Amygdala (tissue), 56 donors: ENCODE measurements at regions not wholly inside any gene's neighbourhood (a gene's known extent, or its start where the extent isn't known, plus 50 kb on each side); places are given as distances from the start of the nearest gene placed in this dataset.

Source experiments
- DNase-seq, 56 donors: peaks; one replicate each; lab custom pipeline; 2025; lab: John Stamatoyannopoulos, UW

DNA sequence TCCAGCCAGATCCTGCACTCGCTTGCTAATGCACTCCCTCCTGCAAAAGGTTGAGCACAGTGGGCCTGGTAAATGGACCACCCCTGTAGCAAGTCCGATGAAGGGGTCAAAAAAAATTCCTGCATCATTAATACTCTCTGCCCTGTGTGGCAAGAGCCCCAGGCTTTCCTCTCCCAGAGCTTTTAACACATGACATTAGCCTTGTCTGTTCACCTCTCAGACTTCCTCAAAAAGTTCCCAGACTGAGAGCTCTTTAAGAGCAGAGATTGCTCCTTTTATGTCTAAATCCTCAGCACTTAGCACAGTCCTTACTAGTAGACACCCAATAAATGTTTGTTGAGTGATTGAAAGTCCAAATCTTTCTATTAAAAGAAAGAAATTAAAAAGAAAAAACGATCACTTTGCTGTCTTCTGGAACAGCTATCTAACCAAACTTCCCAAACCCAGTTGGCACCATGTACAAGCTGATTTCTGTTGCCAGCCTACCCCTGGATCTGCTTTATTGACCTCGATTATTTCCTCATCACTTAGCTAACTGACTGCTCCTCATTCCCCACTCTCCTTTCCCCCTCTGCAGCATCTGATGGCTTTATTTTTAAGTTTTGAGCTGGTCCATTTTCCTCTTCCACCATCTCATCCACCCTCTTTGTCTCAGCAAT lies 209.8 kb downstream of the ENC1 start:
- no peak for DNase-seq

DNA sequence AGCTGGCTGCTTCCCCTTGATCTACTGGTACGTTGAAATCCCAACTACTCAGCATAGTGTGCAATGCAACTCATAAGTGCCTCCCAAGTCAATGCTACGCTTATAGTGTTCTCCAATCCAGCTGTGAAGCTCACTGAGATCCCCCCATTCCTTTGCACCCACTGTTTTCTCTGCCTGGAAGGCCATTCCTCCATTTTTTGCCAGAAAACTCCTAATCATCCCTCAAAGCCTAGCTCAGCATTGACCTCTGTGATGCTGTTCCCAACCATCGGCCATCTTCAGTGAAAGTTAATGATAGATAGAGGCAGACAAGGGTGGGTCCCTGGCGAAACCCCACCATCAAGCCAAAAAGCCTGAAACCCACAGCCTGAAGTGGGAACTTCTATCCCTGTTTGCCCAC lies 211.0 kb downstream of the ENC1 start:
- no peak for DNase-seq

DNA sequence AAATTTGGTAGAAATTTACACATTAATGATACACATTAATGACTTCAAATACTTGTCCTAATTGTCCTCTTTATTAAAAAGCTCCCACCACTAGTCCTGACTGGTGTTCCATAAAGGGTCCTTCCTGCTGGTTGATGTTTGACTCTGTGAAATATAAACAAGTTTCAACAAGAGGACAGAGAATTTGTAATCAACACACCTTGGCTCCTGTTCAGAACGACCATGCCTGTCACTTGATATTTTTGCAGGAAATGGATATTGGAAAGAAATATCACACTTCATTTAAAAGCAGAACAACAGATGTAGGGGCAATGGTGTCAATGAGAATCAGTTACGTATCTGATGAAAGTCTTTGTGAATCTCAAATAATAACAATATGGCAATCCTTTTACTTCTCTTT lies 211.7 kb downstream of the ENC1 start:
- no peak for DNase-seq

GRCh38 chr5:74428275-74428674 lies 212.3 kb downstream of the ENC1 start:
- no peak for DNase-seq

DNA sequence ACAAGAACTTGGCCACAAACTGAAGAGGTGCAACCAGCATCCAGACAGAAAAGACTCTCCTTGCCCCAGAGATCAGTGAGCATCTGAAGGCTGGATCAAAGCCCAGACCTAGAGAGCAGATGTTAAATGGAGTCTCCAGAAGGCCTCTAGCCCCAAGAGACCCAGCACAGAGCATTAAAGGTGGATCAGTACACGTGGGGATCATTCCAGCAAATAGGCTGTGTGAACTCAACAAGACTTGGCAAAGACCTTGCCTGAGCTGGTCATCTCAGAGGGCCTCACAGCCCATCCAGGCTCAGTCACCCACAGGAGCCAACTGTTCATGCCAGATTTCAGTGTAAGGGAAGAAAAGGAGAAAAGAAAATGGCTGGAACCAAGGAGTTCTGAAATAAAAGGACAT lies 214.0 kb downstream of the ENC1 start:
- no peak for DNase-seq

DNA sequence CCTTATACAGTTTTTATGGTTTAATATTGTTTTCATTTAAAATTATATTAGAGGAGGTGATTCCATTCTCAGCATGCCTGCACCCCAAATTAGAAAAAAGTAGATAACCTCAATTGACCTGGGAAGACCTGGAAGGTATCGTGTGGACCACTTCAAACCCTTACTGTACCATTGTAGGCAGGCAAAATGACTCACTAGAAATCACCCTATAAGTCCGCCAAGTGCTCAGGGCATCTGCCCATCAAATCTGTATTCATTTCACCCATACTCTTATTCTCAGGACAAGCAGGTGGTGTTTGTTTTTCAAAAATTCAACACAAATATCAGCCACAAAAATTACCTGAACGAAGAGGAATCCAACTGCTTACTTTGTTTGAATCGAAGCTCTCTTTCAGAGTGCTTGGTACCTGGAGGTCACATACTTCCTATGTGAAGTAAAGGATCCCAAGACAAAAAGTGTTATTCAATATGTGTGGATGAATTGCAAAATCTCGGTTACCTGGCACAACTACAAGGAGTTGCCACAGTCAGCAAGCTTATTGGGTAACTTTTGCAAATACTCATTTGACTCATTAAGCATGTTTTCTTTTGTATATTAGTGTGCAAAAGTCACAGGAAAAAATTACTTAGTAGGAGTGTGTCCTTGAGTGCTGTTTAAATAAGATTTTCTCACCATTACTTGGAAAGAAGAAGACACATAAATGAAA lies 216.2 kb downstream of the ENC1 start:
- DNase-seq, result no peak

GRCh38 chr5:74423383-74423782 lies 217.1 kb downstream of the ENC1 start:
- no peak for DNase-seq

GRCh38 chr5:74422671-74423070 lies 217.9 kb downstream of the ENC1 start:
- no peak for DNase-seq

DNA sequence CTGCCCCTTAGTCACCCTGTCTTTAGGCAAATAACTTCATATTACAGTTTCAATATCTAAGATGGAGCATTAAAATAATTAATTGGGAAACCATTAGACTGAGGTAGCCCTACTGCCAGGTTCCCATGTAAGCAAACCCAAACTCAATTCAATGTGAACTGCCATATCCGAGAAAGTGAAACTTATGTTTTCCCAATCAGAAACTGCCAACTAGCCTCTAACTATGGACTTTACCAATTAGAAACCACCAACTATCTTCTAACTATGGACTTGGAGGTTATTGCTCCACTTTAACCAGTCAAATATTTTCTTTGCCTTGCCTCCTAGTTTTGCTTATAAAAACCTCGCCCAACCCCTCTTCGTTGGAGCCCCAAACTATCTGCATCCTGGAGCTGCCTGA lies 218.5 kb downstream of the ENC1 start:
- no peak for DNase-seq

DNA sequence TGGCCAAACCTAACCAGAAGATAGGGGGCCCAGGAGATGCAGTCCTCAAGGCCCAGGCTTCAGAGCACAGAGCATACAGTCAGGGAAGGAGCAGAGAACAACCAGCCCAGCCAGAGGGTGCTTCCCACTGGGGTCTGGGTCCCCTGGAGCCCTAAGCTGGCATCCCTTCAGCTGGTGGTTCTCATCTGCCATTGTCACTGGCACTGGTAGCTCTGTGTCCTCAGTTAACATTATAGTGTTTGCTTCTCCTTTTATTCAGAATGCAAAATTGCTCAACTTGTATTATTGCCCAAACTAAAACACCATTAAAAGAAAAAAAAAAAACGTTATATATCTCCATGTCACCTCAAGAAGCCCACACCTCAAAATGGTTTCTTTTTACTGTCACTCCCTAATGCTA lies 219.2 kb downstream of the ENC1 start:
- DNase-seq, result no peak

GRCh38 chr5:74420947-74421346 lies 219.6 kb downstream of the ENC1 start:
- DNase-seq, result no peak

DNA sequence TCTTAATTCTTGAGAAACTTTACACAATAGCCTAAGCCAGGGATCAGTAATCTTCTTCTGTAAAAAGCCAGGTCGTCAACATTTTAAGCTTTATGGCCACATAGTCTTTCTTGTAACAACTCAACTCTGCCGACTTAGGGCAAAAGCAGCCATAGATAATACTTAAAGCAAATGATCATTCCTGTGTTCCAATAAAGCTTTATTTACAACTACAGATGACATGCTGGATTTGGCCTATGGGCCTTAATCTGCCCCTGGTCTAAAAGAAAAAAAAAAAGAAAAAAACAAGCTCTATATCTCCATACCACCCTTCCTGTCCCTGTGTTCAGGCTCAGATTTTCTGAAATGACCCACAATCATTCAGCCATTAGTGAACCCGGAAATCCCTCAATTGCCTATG lies 220.3 kb downstream of the ENC1 start:
- DNase-seq, result no peak

- no peak for DNase-seq
These were observed 221.1 kb downstream of the ENC1 start for GRCh38 chr5:74419468-74419867.

DNA sequence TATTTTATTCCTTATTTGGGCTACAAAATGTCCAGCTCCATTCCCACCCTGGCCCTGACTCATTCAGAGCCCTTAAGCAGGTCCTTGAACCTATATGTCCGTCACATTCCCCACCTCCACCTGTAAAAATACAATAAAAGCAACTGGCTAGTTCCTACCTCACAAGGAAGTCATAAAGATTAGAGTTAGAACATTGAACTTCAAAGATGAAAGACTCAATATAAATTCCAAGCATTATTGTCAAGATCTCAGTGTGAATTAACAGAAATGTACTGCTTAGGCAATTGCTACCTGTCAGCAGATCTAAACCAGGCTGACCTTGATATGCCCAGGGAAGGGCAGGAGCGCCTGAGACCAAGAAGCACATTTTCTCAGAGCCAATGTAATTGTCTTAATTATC lies 221.8 kb downstream of the ENC1 start:
- DNase-seq, result no peak

- no peak for DNase-seq
These were observed 222.3 kb downstream of the ENC1 start for GRCh38 chr5:74418261-74418660.

DNA sequence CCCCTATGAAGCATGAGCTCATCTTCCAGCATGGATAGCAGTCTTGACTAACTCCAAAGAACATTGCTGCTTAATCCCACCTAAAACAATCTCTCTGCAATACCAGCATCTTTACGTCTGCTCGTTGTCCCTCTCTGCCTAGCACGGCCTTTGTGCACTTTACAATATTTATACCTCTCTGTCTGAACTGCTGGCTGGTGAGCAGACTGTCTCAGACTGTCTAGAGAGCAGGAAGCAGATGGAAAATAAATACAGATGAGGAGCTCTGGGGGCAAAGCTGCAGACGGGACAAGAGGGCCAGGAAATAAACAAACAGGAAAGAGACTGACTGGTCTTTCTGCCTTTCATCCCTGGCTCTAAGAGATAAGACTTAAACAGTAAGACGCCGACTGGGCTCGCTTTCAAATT lies 224.8 kb downstream of the ENC1 start:
- no peak for DNase-seq

GRCh38 chr5:74414228-74414627 lies 226.3 kb downstream of the ENC1 start:
- DNase-seq, result no peak

GRCh38 chr5:74413403-74414048 lies 227.0 kb downstream of the ENC1 start:
- DNase-seq, result no peak

DNA sequence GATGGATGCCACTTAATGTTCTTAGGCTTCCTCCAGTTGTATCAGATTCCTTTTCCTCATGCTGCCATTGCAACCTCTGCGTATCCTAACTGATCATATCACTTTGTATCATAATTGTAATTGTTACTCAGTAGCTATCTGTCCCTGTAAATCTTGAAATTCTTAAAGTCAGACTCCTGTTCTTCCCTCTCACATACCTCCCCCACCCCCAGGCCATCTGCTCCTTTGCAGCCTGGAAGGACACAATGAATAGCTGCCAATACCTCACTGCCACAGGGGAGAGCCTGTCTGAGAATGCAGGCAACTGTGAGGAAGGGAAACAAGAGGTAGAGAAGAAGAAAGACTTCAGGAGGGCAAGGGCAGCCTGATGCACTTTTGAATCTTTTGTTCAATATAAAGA lies 228.5 kb downstream of the ENC1 start:
- peak in 11 of 56 donors; percentile 8 to 48 (median 15) for DNase-seq

- DNase-seq, result no peak
These were observed 230.8 kb downstream of the ENC1 start for GRCh38 chr5:74409712-74410111.

DNA sequence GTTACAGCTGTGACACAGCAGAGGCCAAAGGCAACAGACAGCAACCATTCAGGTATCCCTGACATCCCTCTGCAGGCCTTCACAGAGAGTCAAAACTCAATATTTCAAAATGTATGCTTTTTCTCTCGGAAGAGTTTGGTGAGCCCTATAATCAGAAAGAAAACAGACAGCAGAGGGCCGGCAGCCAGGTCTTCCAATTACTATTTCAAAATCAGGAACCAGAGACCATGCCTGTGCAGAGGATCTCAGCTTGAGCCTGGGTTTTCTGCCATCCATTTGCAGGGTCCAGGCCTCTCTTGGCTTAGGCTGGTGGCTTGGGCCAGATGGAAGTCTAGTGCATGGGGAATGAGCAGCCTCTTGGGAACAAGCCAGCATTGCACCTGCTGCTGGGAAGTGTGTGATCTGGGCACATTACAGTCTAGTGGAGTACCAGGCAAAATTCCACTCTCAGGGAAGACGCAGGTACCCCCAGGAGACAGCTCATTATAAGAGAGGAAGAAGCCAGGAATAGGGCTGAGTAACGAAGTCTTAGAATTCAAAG lies 231.3 kb downstream of the ENC1 start:
- DNase-seq, result no peak
